ENCODE measurements at regions not wholly inside any gene's neighbourhood (a gene's known extent, or its start where the extent isn't known, plus 50 kb on each side); places are given as distances from the start of the nearest gene placed in this dataset.

GRCh38 chr2:76556018-76556417 is 845.3 kb upstream of the GCFC2 start:
- H3K36me3 ChIP-seq (ENCODE audit: insufficient read depth in 1 of 2, low read depth in 1 of 2), result no peaks in the 10 kb centered on the region

GRCh38 chr2:76546207-76546606 is 835.5 kb upstream of the GCFC2 start:
- no peaks in the 10 kb centered on the region for H3K36me3 ChIP-seq (ENCODE audit: insufficient read depth in 1 of 2, low read depth in 1 of 2)
- H3K27ac ChIP-seq, result no peak overlapping the region
- no peak for DNase-seq
- no peaks in the 10 kb centered on the region for H3K27me3 ChIP-seq (ENCODE audit: insufficient read depth in 3 of 3, low read length in 2 of 3)
- H3K9me3 ChIP-seq, result no peaks in the 10 kb centered on the region
- H3K4me3 ChIP-seq, result no peak overlapping the region
- H3K4me1 ChIP-seq, result no peaks in the 10 kb centered on the region
- TF ChIP-seq CTCF (IDR thresholded peaks at IDR 0.05), result no peak
- no peak for ATAC-seq
- intact Hi-C loops (cut with DNase I), result no loop called here
- 30 to 41% (median 40%) methylated on average over 1 of the region's 1 CpG for WGBS, 3 donors

More at GRCh38 chr2:76556018-76556417, 845.3 kb upstream of the GCFC2 start:
- ATAC-seq (no peak), DNase-seq (no peak)
- Histone ChIP-seq H3K27ac (no peak overlapping the region), H3K27me3 (ENCODE audit: insufficient read depth in 3 of 3, low read length in 2 of 3) (no peaks in the 10 kb centered on the region), H3K4me3 (no peak overlapping the region), H3K4me1 (no peaks in the 10 kb centered on the region), H3K9me3 (no peaks in the 10 kb centered on the region)
- intact Hi-C loops (cut with DNase I), result no loop called here
- 45 to 56% (median 53%) methylated on average over 2 of the region's 2 CpGs for WGBS, 3 donors
- no peak for TF ChIP-seq CTCF (IDR thresholded peaks at IDR 0.05)

GRCh38 chr2:76544901-76545300 is 834.2 kb upstream of the GCFC2 start:
- Histone ChIP-seq H3K36me3 (ENCODE audit: insufficient read depth in 1 of 2, low read depth in 1 of 2) (no peaks in the 10 kb centered on the region), H3K27me3 (ENCODE audit: insufficient read depth in 3 of 3, low read length in 2 of 3) (no peaks in the 10 kb centered on the region), H3K9me3 (no peaks in the 10 kb centered on the region), H3K4me3 (no peak overlapping the region), H3K4me1 (no peaks in the 10 kb centered on the region), H3K27ac (no peak overlapping the region)
- DNase-seq, result no peak
- no peak for TF ChIP-seq CTCF (IDR thresholded peaks at IDR 0.05)
- intact Hi-C loops (cut with DNase I), result no loop called here
- 60 to 63% (median 61%) methylated on average over 3 of the region's 3 CpGs for WGBS, 3 donors
- no peak for ATAC-seq

- TF ChIP-seq CTCF (IDR thresholded peaks at IDR 0.05), result no peak
- Histone ChIP-seq H3K27ac (no peak overlapping the region), H3K4me3 (no peak overlapping the region), H3K27me3 (ENCODE audit: insufficient read depth in 3 of 3, low read length in 2 of 3) (no peaks in the 10 kb centered on the region), H3K36me3 (ENCODE audit: insufficient read depth in 1 of 2, low read depth in 1 of 2) (no peaks in the 10 kb centered on the region), H3K4me1 (no peaks in the 10 kb centered on the region), H3K9me3 (no peaks in the 10 kb centered on the region)
- DNase-seq (no peak), ATAC-seq (no peak)
- 39 to 51% (median 40%) methylated on average over 3 of the region's 3 CpGs for WGBS, 3 donors
- intact Hi-C loops (cut with DNase I), result no loop called here
These were observed 806.8 kb upstream of the GCFC2 start for GRCh38 chr2:76517574-76517909.

GRCh38 chr2:76516861-76517573 is 806.3 kb upstream of the GCFC2 start:
- H3K4me3 ChIP-seq, result no peak overlapping the region
- no peak for DNase-seq
- H3K27ac ChIP-seq, result no peak overlapping the region
- H3K36me3 ChIP-seq (ENCODE audit: insufficient read depth in 1 of 2, low read depth in 1 of 2), result no peaks in the 10 kb centered on the region
- TF ChIP-seq CTCF (IDR thresholded peaks at IDR 0.05), result no peak
- H3K9me3 ChIP-seq, result no peaks in the 10 kb centered on the region
- no peaks in the 10 kb centered on the region for H3K4me1 ChIP-seq
- H3K27me3 ChIP-seq (ENCODE audit: insufficient read depth in 3 of 3, low read length in 2 of 3), result no peaks in the 10 kb centered on the region
- intact Hi-C loops (cut with DNase I), result no loop called here
- no peak for ATAC-seq
- WGBS, 3 donors, result 100% methylated on average over 1 of the region's 1 CpG
